ENCODE measurements at regions not wholly inside any gene's neighbourhood (a gene's known extent, or its start where the extent isn't known, plus 50 kb on each side); places are given as distances from the start of the nearest gene placed in this dataset.

- TF ChIP-seq CTCF (IDR thresholded peaks at IDR 0.05; ENCODE audit: control insufficient read depth, extremely low read depth, insufficient read depth) = no peak
- H3K4me3 ChIP-seq (ENCODE audit: low read depth, low read length) = no peak overlapping the region
- no peak for DNase-seq (ENCODE audit: low read depth)
These were observed 193.5 kb upstream of the EDIL3 start for GRCh38 chr5:84578226-84578625.

GRCh38 chr5:84573017-84573712 lies 188.5 kb upstream of the EDIL3 start:
- H3K4me3 ChIP-seq (ENCODE audit: low read depth, low read length) = no peak overlapping the region
- DNase-seq (ENCODE audit: low read depth) = no peak
- TF ChIP-seq CTCF (IDR thresholded peaks at IDR 0.05; ENCODE audit: control insufficient read depth, extremely low read depth, insufficient read depth) = no peak

GRCh38 chr5:84569307-84569706 lies 184.6 kb upstream of the EDIL3 start:
- H3K4me3 ChIP-seq (ENCODE audit: low read depth, low read length) = no peak overlapping the region
- no peak for TF ChIP-seq CTCF (IDR thresholded peaks at IDR 0.05; ENCODE audit: control insufficient read depth, extremely low read depth, insufficient read depth)
- no peak for DNase-seq (ENCODE audit: low read depth)

- no peak for TF ChIP-seq CTCF (IDR thresholded peaks at IDR 0.05; ENCODE audit: control insufficient read depth, extremely low read depth, insufficient read depth)
- DNase-seq (ENCODE audit: low read depth) = no peak
- no peak overlapping the region for H3K4me3 ChIP-seq (ENCODE audit: low read depth, low read length)
These were observed 183.5 kb upstream of the EDIL3 start for GRCh38 chr5:84568171-84568570.

GRCh38 chr5:84565866-84566265 lies 181.2 kb upstream of the EDIL3 start:
- no peak for DNase-seq (ENCODE audit: low read depth)
- no peak for TF ChIP-seq CTCF (IDR thresholded peaks at IDR 0.05; ENCODE audit: control insufficient read depth, extremely low read depth, insufficient read depth)
- no peak overlapping the region for H3K4me3 ChIP-seq (ENCODE audit: low read depth, low read length)

DNA sequence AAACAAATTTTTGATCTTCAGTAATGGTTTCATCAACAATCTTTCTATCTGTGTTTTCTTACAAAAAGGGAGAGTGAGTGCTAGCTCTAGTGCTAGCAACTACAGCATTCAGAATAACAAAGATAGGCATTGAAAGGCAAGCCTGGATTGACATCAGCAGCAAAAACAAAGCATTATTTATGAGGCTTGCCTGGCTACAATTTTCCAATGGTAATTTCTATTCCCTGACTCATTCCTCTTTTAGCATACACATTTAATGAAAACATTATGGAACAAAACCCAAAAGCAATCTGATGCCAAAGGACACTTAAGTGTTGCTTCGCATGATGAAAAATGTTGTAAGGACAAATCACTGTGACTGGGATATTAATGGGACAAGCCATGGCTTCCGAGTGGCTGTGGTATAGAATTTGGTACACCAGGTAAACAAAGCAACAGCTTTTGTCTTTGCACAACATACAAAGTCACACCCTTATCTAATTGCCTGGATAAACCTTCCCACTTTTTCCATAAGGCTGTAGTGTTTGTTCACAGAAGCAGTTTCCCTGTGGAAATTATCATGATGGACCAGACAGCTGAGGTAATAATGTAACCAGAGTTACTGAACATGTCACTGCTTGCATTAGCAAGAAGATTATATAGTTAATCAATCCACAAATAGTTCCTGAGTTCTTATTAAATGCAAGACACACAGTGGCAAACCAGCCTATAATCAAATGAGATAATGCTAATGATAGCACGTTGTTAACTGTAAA lies 179.8 kb upstream of the EDIL3 start:
- no peak for DNase-seq (ENCODE audit: low read depth)
- H3K4me3 ChIP-seq (ENCODE audit: low read depth, low read length) = no peak overlapping the region
- no peak for TF ChIP-seq CTCF (IDR thresholded peaks at IDR 0.05; ENCODE audit: control insufficient read depth, extremely low read depth, insufficient read depth)
